ENCODE measurements at regions not wholly inside any gene's neighbourhood (a gene's known extent, or its start where the extent isn't known, plus 50 kb on each side); places are given as distances from the start of the nearest gene placed in this dataset.

DNA sequence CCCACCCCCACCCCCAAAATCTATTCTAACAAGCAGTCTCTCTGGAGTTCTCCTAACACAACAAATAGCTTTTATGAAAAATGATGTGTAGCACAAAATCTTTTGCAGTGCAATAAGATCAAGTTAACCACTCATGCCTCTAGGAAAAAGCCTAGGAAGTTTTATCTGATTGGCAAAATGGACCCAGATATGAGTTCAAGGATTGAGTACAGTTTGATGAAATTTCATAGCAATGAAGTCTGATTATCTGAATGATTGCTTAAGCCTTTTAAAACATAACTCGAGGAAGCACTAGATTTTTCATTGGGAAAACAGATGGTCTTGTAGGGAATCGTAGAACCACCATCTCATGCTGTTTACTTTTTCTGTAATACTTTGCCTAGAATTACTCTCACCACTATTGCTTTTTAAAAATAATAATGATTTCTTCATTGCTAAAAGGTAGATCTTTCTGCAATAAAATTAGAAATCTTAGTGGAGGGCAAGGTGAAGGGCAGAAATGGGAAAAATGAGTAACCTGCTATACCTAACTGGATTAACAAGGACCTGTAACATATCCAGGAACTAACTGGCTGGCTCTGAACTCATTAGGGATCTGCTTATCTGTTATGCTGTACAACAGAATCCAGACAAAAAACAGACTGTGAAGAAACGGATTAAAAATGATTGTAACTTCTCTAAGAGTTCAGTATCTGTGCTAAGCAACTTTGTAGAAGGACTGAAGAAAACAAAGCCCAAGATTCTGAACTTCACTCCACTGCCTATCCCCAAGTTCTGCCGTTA lies 73.7 kb upstream of the ETAA1 start:
- no peak overlapping the region for H3K9ac ChIP-seq (ENCODE audit: low read length)
- no peaks in the 10 kb centered on the region for H3K9me2 ChIP-seq (ENCODE audit: insufficient read depth, low read length)
- no peaks in the 10 kb centered on the region for H4K20me1 ChIP-seq (ENCODE audit: insufficient read depth)
- H3K27me3 ChIP-seq (ENCODE audit: insufficient read depth, low read depth, low read length): no peaks in the 10 kb centered on the region
- H3K4me2 ChIP-seq (ENCODE audit: low read length): no peak overlapping the region
- H3K27ac ChIP-seq (ENCODE audit: low read length): no peak overlapping the region
- H3K9me3 ChIP-seq (ENCODE audit: low read length): no peaks in the 10 kb centered on the region
- no peaks in the 10 kb centered on the region for H3K79me2 ChIP-seq (replicated peaks; ENCODE audit: insufficient read depth, low read length)
- H3K36me3 ChIP-seq (ENCODE audit: insufficient read depth, low read length): no peaks in the 10 kb centered on the region
- no peak overlapping the region for H3K4me3 ChIP-seq (ENCODE audit: low read length)
- no peak overlapping the region for H2AFZ ChIP-seq (ENCODE audit: low read depth, low read length)
- no peaks in the 10 kb centered on the region for H3F3A ChIP-seq (ENCODE audit: insufficient read depth, low read length, poor library complexity, severe bottlenecking)
- TF ChIP-seq, protein P1, sequence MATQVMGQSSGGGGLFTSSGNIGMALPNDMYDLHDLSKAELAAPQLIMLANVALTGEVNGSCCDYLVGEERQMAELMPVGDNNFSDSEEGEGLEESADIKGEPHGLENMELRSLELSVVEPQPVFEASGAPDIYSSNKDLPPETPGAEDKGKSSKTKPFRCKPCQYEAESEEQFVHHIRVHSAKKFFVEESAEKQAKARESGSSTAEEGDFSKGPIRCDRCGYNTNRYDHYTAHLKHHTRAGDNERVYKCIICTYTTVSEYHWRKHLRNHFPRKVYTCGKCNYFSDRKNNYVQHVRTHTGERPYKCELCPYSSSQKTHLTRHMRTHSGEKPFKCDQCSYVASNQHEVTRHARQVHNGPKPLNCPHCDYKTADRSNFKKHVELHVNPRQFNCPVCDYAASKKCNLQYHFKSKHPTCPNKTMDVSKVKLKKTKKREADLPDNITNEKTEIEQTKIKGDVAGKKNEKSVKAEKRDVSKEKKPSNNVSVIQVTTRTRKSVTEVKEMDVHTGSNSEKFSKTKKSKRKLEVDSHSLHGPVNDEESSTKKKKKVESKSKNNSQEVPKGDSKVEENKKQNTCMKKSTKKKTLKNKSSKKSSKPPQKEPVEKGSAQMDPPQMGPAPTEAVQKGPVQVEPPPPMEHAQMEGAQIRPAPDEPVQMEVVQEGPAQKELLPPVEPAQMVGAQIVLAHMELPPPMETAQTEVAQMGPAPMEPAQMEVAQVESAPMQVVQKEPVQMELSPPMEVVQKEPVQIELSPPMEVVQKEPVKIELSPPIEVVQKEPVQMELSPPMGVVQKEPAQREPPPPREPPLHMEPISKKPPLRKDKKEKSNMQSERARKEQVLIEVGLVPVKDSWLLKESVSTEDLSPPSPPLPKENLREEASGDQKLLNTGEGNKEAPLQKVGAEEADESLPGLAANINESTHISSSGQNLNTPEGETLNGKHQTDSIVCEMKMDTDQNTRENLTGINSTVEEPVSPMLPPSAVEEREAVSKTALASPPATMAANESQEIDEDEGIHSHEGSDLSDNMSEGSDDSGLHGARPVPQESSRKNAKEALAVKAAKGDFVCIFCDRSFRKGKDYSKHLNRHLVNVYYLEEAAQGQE (IDR thresholded peaks at IDR 0.05; ENCODE audit: borderline replicate concordance): no peak
- TF ChIP-seq TAF1 (IDR thresholded peaks at IDR 0.05; ENCODE audit: low read depth) (no peak), EP300 (conservative IDR thresholded peaks at IDR 0.05; ENCODE audit: poor library complexity, severe bottlenecking) (no peak), RAD21 (conservative IDR thresholded peaks at IDR 0.05) (no peak), MXI1 (conservative IDR thresholded peaks at IDR 0.05; ENCODE audit: poor library complexity, severe bottlenecking) (no peak), EZH2 (IDR thresholded peaks at IDR 0.05; ENCODE audit: borderline replicate concordance, insufficient read depth, low read length, poor library complexity, severe bottlenecking) (no peak), SMC3 (conservative IDR thresholded peaks at IDR 0.05; ENCODE audit: poor library complexity) (no peak), POLR2AphosphoS5 (IDR thresholded peaks at IDR 0.05) (no peak)
- TF ChIP-seq, protein P2, sequence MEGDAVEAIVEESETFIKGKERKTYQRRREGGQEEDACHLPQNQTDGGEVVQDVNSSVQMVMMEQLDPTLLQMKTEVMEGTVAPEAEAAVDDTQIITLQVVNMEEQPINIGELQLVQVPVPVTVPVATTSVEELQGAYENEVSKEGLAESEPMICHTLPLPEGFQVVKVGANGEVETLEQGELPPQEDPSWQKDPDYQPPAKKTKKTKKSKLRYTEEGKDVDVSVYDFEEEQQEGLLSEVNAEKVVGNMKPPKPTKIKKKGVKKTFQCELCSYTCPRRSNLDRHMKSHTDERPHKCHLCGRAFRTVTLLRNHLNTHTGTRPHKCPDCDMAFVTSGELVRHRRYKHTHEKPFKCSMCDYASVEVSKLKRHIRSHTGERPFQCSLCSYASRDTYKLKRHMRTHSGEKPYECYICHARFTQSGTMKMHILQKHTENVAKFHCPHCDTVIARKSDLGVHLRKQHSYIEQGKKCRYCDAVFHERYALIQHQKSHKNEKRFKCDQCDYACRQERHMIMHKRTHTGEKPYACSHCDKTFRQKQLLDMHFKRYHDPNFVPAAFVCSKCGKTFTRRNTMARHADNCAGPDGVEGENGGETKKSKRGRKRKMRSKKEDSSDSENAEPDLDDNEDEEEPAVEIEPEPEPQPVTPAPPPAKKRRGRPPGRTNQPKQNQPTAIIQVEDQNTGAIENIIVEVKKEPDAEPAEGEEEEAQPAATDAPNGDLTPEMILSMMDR (IDR thresholded peaks at IDR 0.05; ENCODE audit: poor library complexity, severe bottlenecking): no peak

DNA sequence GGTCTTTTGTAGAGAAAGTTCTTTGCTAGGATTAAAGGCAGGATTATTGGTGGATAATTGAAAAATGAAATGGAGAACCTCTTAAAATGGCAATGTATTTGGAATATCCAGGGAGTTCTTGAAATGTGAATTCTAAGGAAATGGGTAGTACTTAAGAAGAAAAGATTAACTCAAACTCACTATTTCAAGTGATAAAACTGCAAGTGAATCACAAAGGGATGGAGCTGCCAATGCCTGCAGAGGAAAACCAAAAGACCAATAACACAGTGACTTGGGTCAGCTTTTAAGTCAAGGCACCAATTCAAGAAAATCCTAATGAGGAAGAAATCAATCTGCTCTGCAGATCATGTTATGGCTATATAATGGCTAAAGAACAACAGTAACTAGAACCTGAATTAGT lies 67.6 kb upstream of the ETAA1 start:
- no peaks in the 10 kb centered on the region for H4K20me1 ChIP-seq (ENCODE audit: insufficient read depth)
- H2AFZ ChIP-seq (ENCODE audit: low read depth, low read length): no peak overlapping the region
- TF ChIP-seq MXI1 (conservative IDR thresholded peaks at IDR 0.05; ENCODE audit: poor library complexity, severe bottlenecking) (no peak), EZH2 (IDR thresholded peaks at IDR 0.05; ENCODE audit: borderline replicate concordance, insufficient read depth, low read length, poor library complexity, severe bottlenecking) (no peak), POLR2AphosphoS5 (IDR thresholded peaks at IDR 0.05) (no peak), TAF1 (IDR thresholded peaks at IDR 0.05; ENCODE audit: low read depth) (no peak), SMC3 (conservative IDR thresholded peaks at IDR 0.05; ENCODE audit: poor library complexity) (no peak), RAD21 (conservative IDR thresholded peaks at IDR 0.05) (no peak)
- TF ChIP-seq, protein P2 (IDR thresholded peaks at IDR 0.05; ENCODE audit: poor library complexity, severe bottlenecking): no peak
- no peaks in the 10 kb centered on the region for H3K9me3 ChIP-seq (ENCODE audit: low read length)
- no peaks in the 10 kb centered on the region for H3F3A ChIP-seq (ENCODE audit: insufficient read depth, low read length, poor library complexity, severe bottlenecking)
- no peak overlapping the region for H3K4me3 ChIP-seq (ENCODE audit: low read length)
- H3K27ac ChIP-seq (ENCODE audit: low read length): no peak overlapping the region
- H3K36me3 ChIP-seq (ENCODE audit: insufficient read depth, low read length): no peaks in the 10 kb centered on the region
- H3K79me2 ChIP-seq (replicated peaks; ENCODE audit: insufficient read depth, low read length): no peaks in the 10 kb centered on the region
- H3K4me2 ChIP-seq (ENCODE audit: low read length): no peak overlapping the region
- H3K9me2 ChIP-seq (ENCODE audit: insufficient read depth, low read length): no peaks in the 10 kb centered on the region
- H3K27me3 ChIP-seq (ENCODE audit: insufficient read depth, low read depth, low read length): no peaks in the 10 kb centered on the region
- H3K9ac ChIP-seq (ENCODE audit: low read length): no peak overlapping the region
